HepG2 (cell line): ENCODE measurements at regions not wholly inside any gene's neighbourhood (a gene's known extent, or its start where the extent isn't known, plus 50 kb on each side); places are given as distances from the start of the nearest gene placed in this dataset.
"Not testable (repeated sequence)": the region's sequence is repeated elsewhere in the genome, so short reads cannot be mapped to it uniquely, and the experiment has no call there.

ENCODE experiments used
- ATAC-seq: fragments of 200-7000 bp; cut with Tn5 transposase; 3 replicates; pipeline ENCODE4 v1.9.1; 2020; ENCODE audit warnings: mild to moderate bottlenecking, moderate library complexity
- BruUV-seq: library from RNA; stranded (reverse); fragments of 400-500 nt; replicated peaks from 2 replicates; lab custom pipeline; 2021; lab: Mats Ljungman, UMichigan
- CTCF ChIA-PET: fragments of 300-600 bp; formaldehyde crosslinking; extraction: SDS; loops from one replicate; lab custom pipeline; 2021; ENCODE audit warnings: low total read pairs, inconsistent platforms, low intra/inter-chr PET ratio; lab: Yijun Ruan, JAX
- POLR2A ChIA-PET: fragments of 350-600 bp; sonication (Branson Sonifier 250); formaldehyde crosslinking; loops from one replicate; lab custom pipeline; 2020; ENCODE audit warnings: antibody characterized with exemption, inconsistent platforms; lab: Yijun Ruan, JAX
- DNase-seq: peaks from one replicate; pipeline ENCODE4 v3.0.0-alpha.2; 2015; ENCODE audit warnings: low spot score
- FAIRE-seq: peaks from 3 replicates; lab custom pipeline; 2011; peaks lifted over from hg19 to GRCh38; lab: Jason Lieb, UNC
- H2AFZ ChIP-seq: one replicate; pipeline ENCODE4 v1.6.1; 2011; ENCODE audit warnings: low read length, inconsistent platforms
- H3K27ac ChIP-seq: fragments of 300-600 bp; 3 replicates; pipeline ENCODE4 v1.8.0; 2011; ENCODE audit warnings: mixed run types, mild to moderate bottlenecking, mixed read lengths, low read length, inconsistent platforms; ENCODE audit not compliant: insufficient read depth; ENCODE audit errors: extremely low read length
- H3K27me3 ChIP-seq, 2 experiments: fragments of 200-600 bp in 1 of 2; 2 replicates in 1 of 2; 3 replicates in 1 of 2; pipeline versions ENCODE4 v1.6.0 to v1.8.0; 2011; ENCODE audit warnings: low read length in 2 of 2, mild to moderate bottlenecking in 2 of 2, moderate library complexity in 2 of 2, inconsistent platforms in 1 of 2; ENCODE audit not compliant: insufficient read depth in 2 of 2, control insufficient read depth in 1 of 2
- H3K36me3 ChIP-seq, 2 experiments: fragments of 200-600 bp in 1 of 2; replicated peaks in 1 of 2; 2 replicates in 1 of 2; 3 replicates in 1 of 2; pipeline versions ENCODE4 v1.5.1 to v1.8.0; 2011; ENCODE audit warnings: low read length in 2 of 2, inconsistent platforms in 1 of 2; ENCODE audit not compliant: insufficient read depth in 2 of 2, control insufficient read depth in 1 of 2
- H3K4me1 ChIP-seq: 2 replicates; pipeline ENCODE4 v1.5.1; 2012; ENCODE audit warnings: low read length, inconsistent platforms; ENCODE audit not compliant: insufficient read depth
- H3K4me2 ChIP-seq: 2 replicates; pipeline ENCODE4 v1.6.0; 2011; ENCODE audit warnings: low read depth, low read length, inconsistent platforms
- H3K4me3 ChIP-seq, 3 experiments: fragments of 200-600 bp in 1 of 3; sonication (generic), shearing (Covaris generic) in 1 of 3; replicated peaks in 1 of 3; 2 replicates each; pipeline ENCODE4 v1.5.1; 2011 to 2016; ENCODE audit warnings: low read length in 3 of 3, inconsistent platforms in 2 of 3, low read depth in 2 of 3, mild to moderate bottlenecking in 2 of 3, control low read depth in 1 of 3, mixed read lengths in 1 of 3; ENCODE audit not compliant: insufficient read depth in 1 of 3
- H3K79me2 ChIP-seq: one replicate; pipeline ENCODE4 v1.6.1; 2011; ENCODE audit warnings: low read length, inconsistent platforms; ENCODE audit not compliant: insufficient read depth
- H3K9ac ChIP-seq: 2 replicates; pipeline ENCODE4 v1.6.0; 2011; ENCODE audit warnings: mild to moderate bottlenecking, low read depth, low read length, inconsistent platforms; ENCODE audit not compliant: insufficient read depth
- H3K9me3 ChIP-seq: 2 replicates; pipeline ENCODE4 v1.5.1; 2012; ENCODE audit warnings: mild to moderate bottlenecking, low read length
- H4K20me1 ChIP-seq: 2 replicates; pipeline ENCODE4 v1.6.0; 2011; ENCODE audit warnings: inconsistent platforms, mild to moderate bottlenecking, low read length, moderate library complexity; ENCODE audit not compliant: insufficient read depth
- PCBP2 ChIP-seq: fragments of 200-400 bp; formaldehyde crosslinking; optimal IDR thresholded peaks from 2 replicates; pipeline ENCODE3; 2018; ENCODE audit warnings: low read length, low read depth; ENCODE audit not compliant: poor library complexity, severe bottlenecking
- ZFAT ChIP-seq: sonication (generic); formaldehyde crosslinking; conservative IDR thresholded peaks from 2 replicates; pipeline ENCODE4 v1.8.1; 2023; ENCODE audit warnings: missing genetic modification reagents, inconsistent platforms
- ZNF562 ChIP-seq: sonication (generic); formaldehyde crosslinking; IDR thresholded peaks from 2 replicates; pipeline ENCODE4 v1.8.0; 2022; ENCODE audit warnings: missing genetic modification reagents, borderline replicate concordance
- whole genome bisulfite sequencing: methylation state at CpG from one replicate; pipeline ENCODE4 v1.1.6; 2017; ENCODE audit warnings: low lambda C conversion rate; 5-methylcytosine and 5-hydroxymethylcytosine counted together
- in situ Hi-C: cut with HindIII; loops from 2 replicates; pipeline ENCODE4 v1.10.0; 2017; ENCODE audit warnings: low pct_unique_long_range_greater_than_20kb; ENCODE audit not compliant: extremely low pct_ligation_motif_present
- intact Hi-C: fragments of 100-400 bp; cut with micrococcal nuclease; formaldehyde crosslinking; loops from one replicate; pipeline ENCODE4 v1.10.0; 2022; ENCODE audit not compliant: unreplicated experiment
- TF ChIP-seq, protein P1 (sequence below): sonication (generic); formaldehyde crosslinking; IDR thresholded peaks from 2 replicates; pipeline ENCODE4 v1.4.0; 2020; ENCODE audit warnings: missing genetic modification reagents, borderline replicate concordance

GRCh38 chrX:43451976-43452686 lies 204.0 kb upstream of the MAOA start:
- DNase-seq, H3K4me3 ChIP-seq, BruUV-seq, H3K79me2 ChIP-seq, in situ Hi-C loops, H3K27me3 ChIP-seq, H3K36me3 ChIP-seq, ATAC-seq, H3K27ac ChIP-seq, H4K20me1 ChIP-seq, CTCF ChIA-PET, H2AFZ ChIP-seq, intact Hi-C loops, H3K4me2 ChIP-seq, H3K4me1 ChIP-seq, POLR2A ChIA-PET, H3K9ac ChIP-seq, FAIRE-seq: not testable (repeated sequence)
- TF ChIP-seq ZNF562 (CRISPR knock-in tag): 0 out of 2 replicates have a peak, but pooled peaks have one; percentile 22
- 60% methylated on average over 2 of the region's 4 CpGs for WGBS
- 0 out of 2 replicates have a peak, but pooled peaks cover 13% of the 10 kb centered on the region for H3K9me3 ChIP-seq

GRCh38 chrX:43456063-43456462 lies 200.0 kb upstream of the MAOA start:
- Histone ChIP-seq H3K27ac (no peak overlapping the region), H3K4me1 (no peaks in the 10 kb centered on the region), H3K9me3 (0 out of 2 replicates have a peak, but pooled peaks cover 13% of the 10 kb centered on the region), H3K36me3 (no peaks in the 10 kb centered on the region), H3K4me2 (no peak overlapping the region), H3K4me3 (no peak overlapping the region), H2AFZ (no peak overlapping the region), H3K79me2 (no peaks in the 10 kb centered on the region), H3K9ac (no peak overlapping the region), H3K27me3 (no peaks in the 10 kb centered on the region), H4K20me1 (no peaks in the 10 kb centered on the region)
- TF ChIP-seq, protein P1, sequence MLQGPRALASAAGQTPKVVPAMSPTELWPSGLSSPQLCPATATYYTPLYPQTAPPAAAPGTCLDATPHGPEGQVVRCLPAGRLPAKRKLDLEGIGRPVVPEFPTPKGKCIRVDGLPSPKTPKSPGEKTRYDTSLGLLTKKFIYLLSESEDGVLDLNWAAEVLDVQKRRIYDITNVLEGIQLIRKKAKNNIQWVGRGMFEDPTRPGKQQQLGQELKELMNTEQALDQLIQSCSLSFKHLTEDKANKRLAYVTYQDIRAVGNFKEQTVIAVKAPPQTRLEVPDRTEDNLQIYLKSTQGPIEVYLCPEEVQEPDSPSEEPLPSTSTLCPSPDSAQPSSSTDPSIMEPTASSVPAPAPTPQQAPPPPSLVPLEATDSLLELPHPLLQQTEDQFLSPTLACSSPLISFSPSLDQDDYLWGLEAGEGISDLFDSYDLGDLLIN: no peak
- TF ChIP-seq ZFAT (CRISPR knock-in tag): no peak
- no peak for TF ChIP-seq PCBP2
- no peak for DNase-seq
- no peak for FAIRE-seq
- BruUV-seq: no TSS peak
- ChIA-PET POLR2A (no interaction called here), CTCF (no interaction called here)
- in situ Hi-C loops: no loop called here
- ATAC-seq: no peak
- WGBS: 33% methylated on average over 2 of the region's 3 CpGs
- intact Hi-C loops: no loop called here
